NT2/D1 (cell line): ENCODE measurements at regions not wholly inside any gene's neighbourhood (a gene's known extent, or its start where the extent isn't known, plus 50 kb on each side); places are given as distances from the start of the nearest gene placed in this dataset.

Experiments used
- SUZ12 ChIP-seq: IDR thresholded peaks from 2 replicates; pipeline ENCODE4 v1.6.1; 2011; ENCODE audit not compliant: insufficient read length, insufficient read depth; ENCODE audit errors: extremely low read depth
- YY1 ChIP-seq: IDR thresholded peaks from 2 replicates; pipeline ENCODE4 v1.6.1; 2011; ENCODE audit not compliant: insufficient read length, insufficient read depth
- ZNF274 ChIP-seq: IDR thresholded peaks from 2 replicates; pipeline ENCODE4 v1.6.1; 2011; ENCODE audit warnings: mild to moderate bottlenecking, low read depth, low read length

- TF ChIP-seq ZNF274, result no peak
- no peak for TF ChIP-seq SUZ12
- TF ChIP-seq YY1, result no peak
These were observed 228.9 kb upstream of the CD180 start for GRCh38 chr5:67425514-67425913.
